Small intestine (tissue), 7 donors: ENCODE measurements at regions not wholly inside any gene's neighbourhood (a gene's known extent, or its start where the extent isn't known, plus 50 kb on each side); places are given as distances from the start of the nearest gene placed in this dataset.

Experiments
- DNase-seq, 2 donors: peaks; one replicate each; pipeline versions ENCODE4 v3.0.0 to v3.0.0-alpha.2; 2013
- FAIRE-seq: peaks from 2 replicates; lab custom pipeline; 2012; peaks lifted over from hg19 to GRCh38; lab: Jason Lieb, UNC
- H3K27ac ChIP-seq, 3 donors: one replicate each; pipeline ENCODE4 v1.5.1; 2013; ENCODE audit warnings: low read length in 2 of 3, mild to moderate bottlenecking in 2 of 3, control low read depth in 1 of 3, inconsistent platforms in 1 of 3, low read depth in 1 of 3, moderate library complexity in 1 of 3
- H3K27me3 ChIP-seq, 3 donors: one replicate each; pipeline ENCODE4 v1.6.1; 2013; ENCODE audit warnings: low read length in 3 of 3, inconsistent platforms in 1 of 3; ENCODE audit not compliant: control insufficient read depth in 3 of 3, insufficient read depth in 3 of 3
- H3K36me3 ChIP-seq, 3 donors: one replicate each; pipeline ENCODE4 v1.6.1; 2013; ENCODE audit warnings: low read length in 3 of 3, inconsistent platforms in 1 of 3, low read depth in 1 of 3, mild to moderate bottlenecking in 1 of 3, moderate library complexity in 1 of 3; ENCODE audit not compliant: control insufficient read depth in 3 of 3, insufficient read depth in 2 of 3
- H3K4me1 ChIP-seq, 3 donors: one replicate each; pipeline ENCODE4 v1.6.1; 2013; ENCODE audit warnings: low read length in 2 of 3, inconsistent platforms in 1 of 3, low read depth in 1 of 3, mild to moderate bottlenecking in 1 of 3, moderate library complexity in 1 of 3; ENCODE audit not compliant: control insufficient read depth in 3 of 3, insufficient read depth in 2 of 3
- H3K4me3 ChIP-seq, 3 donors: one replicate each; pipeline ENCODE4 v1.5.1; 2013; ENCODE audit warnings: low read length in 3 of 3, control low read depth in 1 of 3, inconsistent platforms in 1 of 3, low read depth in 1 of 3, mild to moderate bottlenecking in 1 of 3, moderate library complexity in 1 of 3
- H3K9me3 ChIP-seq, 2 donors: one replicate each; pipeline ENCODE4 v1.6.1; 2013; ENCODE audit warnings: low read depth in 1 of 2, low read length in 1 of 2; ENCODE audit not compliant: control insufficient read depth in 2 of 2, insufficient read depth in 1 of 2
- WGBS, 3 donors: extraction: QIAGEN DNeasy Blood & Tissue Kit; methylation state at CpG; one replicate each; pipeline ENCODE4 v1.1.7; 2013; 5-methylcytosine and 5-hydroxymethylcytosine counted together
- donor health status: healthy with polysubstance abuse.
- donor health status: control.
- donor health status: control.
- donor health status: Bipolar disorder and iron deficiency.
- donor health status: healthy.

- no peak overlapping the region for H3K4me3 ChIP-seq
- no peak overlapping the region for H3K27ac ChIP-seq
- 54 to 67% (median 55%) methylated on average over 12 of the region's 12 CpGs for WGBS, 3 donors
- no peaks in the 10 kb centered on the region for H3K9me3 ChIP-seq
- FAIRE-seq = no peak
- no peak for DNase-seq
- H3K36me3 ChIP-seq = no peaks in the 10 kb centered on the region
- H3K27me3 ChIP-seq = no peaks in the 10 kb centered on the region
- peaks cover 0 to 21% (median 0%) of the 10 kb centered on the region in 3 donors for H3K4me1 ChIP-seq
Measured at GRCh38 chr13:34153428-34154180, 335.7 kb downstream of the RFC3 start.

- WGBS, 3 donors = 15 to 57% (median 30%) methylated on average over 10 of the region's 10 CpGs
- Histone ChIP-seq H3K27ac (peak overlapping the region in 2 of 3 donors; percentile 5 to 23), H3K9me3 (no peaks in the 10 kb centered on the region), H3K36me3 (no peaks in the 10 kb centered on the region), H3K27me3 (no peaks in the 10 kb centered on the region), H3K4me1 (peaks cover 0 to 21% (median 0%) of the 10 kb centered on the region in 3 donors), H3K4me3 (no peak overlapping the region)
- peak; percentile 60 to 61 for DNase-seq
- no peak for FAIRE-seq
Measured at GRCh38 chr13:34155931-34156607, 338.1 kb downstream of the RFC3 start.

GRCh38 chr13:34156841-34157365, 339.0 kb downstream of the RFC3 start:
- peak overlapping the region in 2 of 3 donors; percentile 23 to 76 for H3K27ac ChIP-seq
- H3K9me3 ChIP-seq = no peaks in the 10 kb centered on the region
- peaks cover 0 to 21% (median 0%) of the 10 kb centered on the region in 3 donors for H3K4me1 ChIP-seq
- FAIRE-seq (no peak), DNase-seq (peak; percentile 90 to 91)
- H3K36me3 ChIP-seq = no peaks in the 10 kb centered on the region
- H3K4me3 ChIP-seq = no peak overlapping the region
- no peaks in the 10 kb centered on the region for H3K27me3 ChIP-seq
- 4 to 28% (median 4%) methylated on average over 12 of the region's 12 CpGs for WGBS, 3 donors

- FAIRE-seq = no peak
- H3K4me1 ChIP-seq = peaks cover 0 to 21% (median 0%) of the 10 kb centered on the region in 3 donors
- 93 to 97% (median 93%) methylated on average over 3 of the region's 3 CpGs for WGBS, 3 donors
Measured at GRCh38 chr13:34159946-34160345, 342.0 kb downstream of the RFC3 start.

GRCh38 chr13:34161931-34162543, 344.1 kb downstream of the RFC3 start:
- FAIRE-seq (peak; percentile 15), DNase-seq (peak in 1 of 2 donors; percentile 23)
- Histone ChIP-seq H3K4me1 (peaks cover 0 to 7% (median 0%) of the 10 kb centered on the region in 3 donors), H3K36me3 (no peaks in the 10 kb centered on the region), H3K27me3 (no peaks in the 10 kb centered on the region), H3K4me3 (no peak overlapping the region), H3K9me3 (no peaks in the 10 kb centered on the region), H3K27ac (no peak overlapping the region)
- WGBS, 3 donors = 36 to 55% (median 49%) methylated on average over 5 of the region's 5 CpGs

More at GRCh38 chr13:34159946-34160345, 342.0 kb downstream of the RFC3 start:
- no peaks in the 10 kb centered on the region for H3K9me3 ChIP-seq
- DNase-seq = no peak
- H3K4me3 ChIP-seq = no peak overlapping the region
- no peaks in the 10 kb centered on the region for H3K36me3 ChIP-seq
- no peak overlapping the region for H3K27ac ChIP-seq
- no peaks in the 10 kb centered on the region for H3K27me3 ChIP-seq

- no peak overlapping the region for H3K4me3 ChIP-seq
- DNase-seq = no peak
- FAIRE-seq = no peak
- WGBS, 3 donors = 56 to 68% (median 67%) methylated on average over 3 of the region's 3 CpGs
- H3K27ac ChIP-seq = no peak overlapping the region
- H3K27me3 ChIP-seq = no peaks in the 10 kb centered on the region
- no peaks in the 10 kb centered on the region for H3K36me3 ChIP-seq
- peaks cover 0 to 2% (median 0%) of the 10 kb centered on the region in 3 donors for H3K4me1 ChIP-seq
- H3K9me3 ChIP-seq = no peaks in the 10 kb centered on the region
Measured at GRCh38 chr13:34162544-34162933, 344.6 kb downstream of the RFC3 start.

- H3K4me1 ChIP-seq = no peaks in the 10 kb centered on the region
- no peak for FAIRE-seq
- H3K27ac ChIP-seq = no peak overlapping the region
- H3K4me3 ChIP-seq = no peak overlapping the region
- no peak for DNase-seq
- no peaks in the 10 kb centered on the region for H3K27me3 ChIP-seq
- WGBS, 3 donors = 76 to 90% (median 80%) methylated on average over 6 of the region's 6 CpGs
- no peaks in the 10 kb centered on the region for H3K9me3 ChIP-seq
- no peaks in the 10 kb centered on the region for H3K36me3 ChIP-seq
Measured at GRCh38 chr13:34164582-34164981, 346.6 kb downstream of the RFC3 start.

GRCh38 chr13:34165158-34165557, 347.2 kb downstream of the RFC3 start:
- no peaks in the 10 kb centered on the region for H3K36me3 ChIP-seq
- 85 to 96% (median 93%) methylated on average over 7 of the region's 7 CpGs for WGBS, 3 donors
- no peak overlapping the region for H3K4me3 ChIP-seq
- no peaks in the 10 kb centered on the region for H3K9me3 ChIP-seq
- H3K27me3 ChIP-seq = no peaks in the 10 kb centered on the region
- H3K27ac ChIP-seq = no peak overlapping the region
- DNase-seq (no peak), FAIRE-seq (no peak)
- no peaks in the 10 kb centered on the region for H3K4me1 ChIP-seq
